Daoy (cell line): ENCODE measurements at regions not wholly inside any gene's neighbourhood (a gene's known extent, or its start where the extent isn't known, plus 50 kb on each side); places are given as distances from the start of the nearest gene placed in this dataset.

ENCODE experiments used
- DNase-seq: peaks from one replicate; pipeline ENCODE4 v3.0.0-alpha.2; 2015; ENCODE audit warnings: low read depth

DNA sequence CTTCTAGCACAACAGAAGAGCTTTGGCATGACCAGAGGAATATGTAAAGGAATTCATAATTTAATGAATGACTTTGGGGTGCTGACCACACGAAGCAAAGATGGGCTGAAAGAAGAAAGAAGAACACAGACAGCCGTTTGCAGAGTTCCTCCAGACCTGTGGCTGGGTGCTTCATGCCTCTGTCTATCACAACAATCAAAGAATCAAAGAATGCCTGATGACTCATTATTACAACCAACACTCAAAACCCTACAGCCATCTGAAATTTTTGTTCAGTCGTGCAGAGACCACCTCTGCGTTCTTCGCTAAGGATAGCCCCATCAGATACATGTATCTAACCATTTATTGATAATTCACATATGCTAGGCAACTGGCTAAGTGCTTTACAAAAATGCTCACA, 129.0 kb upstream of the PRICKLE2 start:
- peak; percentile 40 for DNase-seq

DNA sequence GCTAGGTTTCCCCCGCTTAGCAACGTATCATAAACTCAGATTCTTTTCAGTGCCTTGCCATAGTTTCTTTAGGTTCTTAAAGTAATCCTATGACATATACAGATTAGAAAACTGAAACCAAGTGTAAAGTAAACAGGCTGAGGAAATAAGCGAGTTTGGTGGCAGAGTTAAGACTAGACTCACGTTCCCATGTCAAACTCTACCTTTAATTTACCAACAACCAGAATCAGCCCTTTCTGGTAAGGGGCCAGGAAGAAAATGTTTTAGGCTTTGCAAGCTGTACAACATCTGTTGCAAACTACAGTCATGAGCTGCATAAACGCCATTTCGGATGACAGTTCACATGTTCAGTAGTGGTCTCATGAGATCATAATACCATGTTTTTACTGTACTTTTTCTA, 128.0 kb upstream of the PRICKLE2 start:
- no peak for DNase-seq

DNA sequence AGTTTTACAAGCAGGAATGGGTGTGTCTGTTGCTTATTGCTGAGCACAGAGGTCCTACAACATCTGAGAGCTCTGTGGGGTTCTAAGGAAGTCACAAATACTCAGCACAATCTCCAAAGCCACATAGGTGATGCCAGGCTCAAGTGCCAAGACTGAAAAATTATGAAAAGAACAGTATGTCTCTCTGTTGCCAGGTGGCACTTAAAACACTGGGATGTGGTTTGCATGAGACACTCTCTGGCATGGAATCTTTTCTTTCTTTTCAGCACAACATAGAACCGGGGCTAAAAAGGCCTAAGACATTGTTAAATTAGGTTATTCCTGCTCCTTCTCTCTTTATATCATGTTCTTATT, 127.3 kb upstream of the PRICKLE2 start:
- DNase-seq, result peak; percentile 27

DNA sequence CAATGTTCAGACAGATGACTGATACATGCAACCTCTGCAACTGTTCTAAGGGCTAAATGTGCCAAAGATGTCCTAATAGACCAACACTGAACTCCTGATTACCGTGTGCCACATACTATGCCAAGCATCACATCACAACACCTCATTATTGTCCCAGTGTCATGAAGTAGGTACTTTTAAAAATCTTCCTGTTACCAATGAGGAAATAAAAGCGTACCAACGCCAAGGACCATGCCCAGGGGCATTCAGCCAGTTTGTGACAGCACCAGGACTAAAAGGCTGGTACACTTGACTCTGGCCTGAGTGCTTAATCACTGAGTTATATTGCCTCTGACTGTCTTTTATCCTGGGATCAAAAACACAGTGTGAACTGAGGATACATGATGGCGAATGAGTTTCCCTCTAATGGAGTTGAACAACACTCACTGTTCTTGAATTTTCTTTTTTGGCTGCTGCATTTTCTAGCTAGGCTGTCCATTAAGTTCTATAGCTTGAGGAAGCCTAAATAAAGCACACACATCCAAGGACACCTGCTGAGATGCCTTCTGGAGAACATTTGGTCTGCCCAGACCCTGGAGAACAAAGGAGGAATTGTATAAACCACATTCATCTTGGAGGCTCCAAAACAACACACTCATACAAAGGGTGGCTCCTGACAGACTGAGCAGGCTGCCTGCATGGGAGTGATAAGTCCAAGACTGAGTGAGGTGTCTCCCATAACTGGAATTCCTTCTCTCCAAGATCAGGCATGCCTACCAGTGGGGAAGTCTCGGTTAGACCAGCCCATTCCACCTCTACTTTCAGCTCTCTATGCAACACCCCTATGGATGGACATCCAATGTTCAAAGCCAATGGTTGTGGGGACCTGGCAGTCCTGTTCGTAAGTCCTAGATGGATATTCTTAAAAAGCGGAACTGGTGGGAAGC, 126.7 kb upstream of the PRICKLE2 start:
- DNase-seq, result peak; percentile 64

DNA sequence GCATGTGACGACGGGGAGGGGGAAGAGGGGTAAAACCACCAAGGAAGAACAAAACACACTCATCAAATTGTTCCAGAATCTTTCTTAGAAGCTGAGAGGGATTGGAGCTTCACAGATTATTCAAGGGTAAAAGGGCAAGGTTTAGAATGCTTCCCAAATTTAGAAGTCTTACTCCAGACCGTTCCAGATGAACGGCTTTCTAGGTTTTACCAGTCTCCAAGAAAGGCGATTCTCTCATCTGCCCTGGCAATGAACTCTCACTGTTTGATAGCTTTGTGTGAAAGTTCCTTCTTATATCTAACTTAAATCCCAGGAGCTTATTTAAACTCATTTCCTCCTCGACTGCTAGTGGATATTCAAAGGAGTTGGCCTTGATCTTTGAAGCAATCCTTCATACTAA, 124.3 kb upstream of the PRICKLE2 start:
- no peak for DNase-seq

DNA sequence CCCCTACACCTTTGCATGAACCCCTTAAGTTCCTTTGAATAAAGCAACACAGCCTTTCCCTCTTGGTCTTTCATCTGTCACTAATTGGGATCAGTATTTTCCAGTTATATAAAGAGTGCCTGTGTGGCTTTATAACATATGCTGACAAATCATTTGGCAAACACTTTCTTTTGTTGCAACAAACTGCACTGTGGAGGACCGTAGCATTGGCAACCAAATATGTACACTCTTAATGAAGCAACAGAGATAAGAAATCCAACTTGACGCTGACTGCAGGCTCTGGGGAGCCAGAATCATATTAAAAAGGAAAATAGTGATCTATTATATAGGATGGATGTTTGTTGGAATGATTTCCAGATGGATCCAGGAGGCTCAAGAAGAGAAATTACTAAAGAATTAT, 120.1 kb upstream of the PRICKLE2 start:
- peak; percentile 41 for DNase-seq

DNA sequence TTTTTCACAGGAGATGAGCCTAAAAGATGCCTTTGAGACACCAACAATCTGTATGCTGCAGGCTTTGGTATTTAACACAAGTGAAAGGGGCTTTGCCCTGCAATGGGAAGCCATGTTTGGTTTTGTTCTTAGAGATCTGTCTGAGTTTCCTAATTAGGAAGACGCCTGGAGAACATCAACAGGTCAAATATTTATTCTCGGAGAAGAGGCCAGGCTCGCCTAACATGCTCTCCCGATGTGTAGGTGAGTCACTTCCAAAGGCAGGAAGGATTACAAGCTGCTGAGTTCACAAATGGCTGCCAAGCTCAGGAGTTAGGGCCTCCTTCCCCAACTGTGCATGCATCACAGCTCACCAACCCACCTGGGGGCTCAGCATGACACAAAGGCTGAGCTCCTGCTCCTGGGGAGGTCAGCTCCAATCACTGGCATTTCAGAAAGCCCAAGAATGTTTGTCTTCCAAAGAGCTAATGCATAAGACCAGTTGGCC, 119.5 kb upstream of the PRICKLE2 start:
- DNase-seq, result peak; percentile 80

DNA sequence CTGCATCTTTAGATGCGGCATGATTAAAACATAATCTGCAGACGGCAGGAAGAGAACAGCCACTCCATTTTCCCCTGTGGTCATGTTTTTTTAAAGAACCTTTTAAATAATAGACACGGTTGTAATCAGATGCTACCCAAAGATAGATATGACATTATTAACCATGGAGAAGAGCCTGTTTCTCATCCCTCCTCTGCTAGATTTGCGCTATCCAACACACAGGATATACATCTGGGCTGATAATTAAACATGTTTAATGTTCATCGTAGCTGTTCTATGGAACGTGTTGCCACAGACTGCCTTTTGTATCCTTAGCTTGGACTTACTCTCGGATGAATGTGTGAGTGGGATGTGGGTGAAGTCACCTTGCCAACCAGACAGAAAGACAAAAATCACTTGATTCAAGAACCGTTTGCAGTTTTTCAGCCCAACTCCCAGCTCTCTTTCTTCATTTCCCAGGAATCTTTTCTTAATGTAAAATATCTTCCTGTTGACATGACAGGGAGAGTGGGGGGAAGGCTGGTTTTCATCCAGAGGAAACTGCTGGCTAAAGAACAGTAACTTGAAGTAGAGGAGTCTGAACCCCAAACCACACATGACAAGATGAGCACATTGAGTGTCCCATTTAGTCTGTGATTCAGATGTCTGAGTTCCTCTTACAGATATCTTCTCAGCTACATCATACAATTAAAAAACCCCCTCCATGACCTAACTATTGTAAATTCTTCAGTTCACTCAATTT, 118.6 kb upstream of the PRICKLE2 start:
- peak; percentile 54 for DNase-seq

DNA sequence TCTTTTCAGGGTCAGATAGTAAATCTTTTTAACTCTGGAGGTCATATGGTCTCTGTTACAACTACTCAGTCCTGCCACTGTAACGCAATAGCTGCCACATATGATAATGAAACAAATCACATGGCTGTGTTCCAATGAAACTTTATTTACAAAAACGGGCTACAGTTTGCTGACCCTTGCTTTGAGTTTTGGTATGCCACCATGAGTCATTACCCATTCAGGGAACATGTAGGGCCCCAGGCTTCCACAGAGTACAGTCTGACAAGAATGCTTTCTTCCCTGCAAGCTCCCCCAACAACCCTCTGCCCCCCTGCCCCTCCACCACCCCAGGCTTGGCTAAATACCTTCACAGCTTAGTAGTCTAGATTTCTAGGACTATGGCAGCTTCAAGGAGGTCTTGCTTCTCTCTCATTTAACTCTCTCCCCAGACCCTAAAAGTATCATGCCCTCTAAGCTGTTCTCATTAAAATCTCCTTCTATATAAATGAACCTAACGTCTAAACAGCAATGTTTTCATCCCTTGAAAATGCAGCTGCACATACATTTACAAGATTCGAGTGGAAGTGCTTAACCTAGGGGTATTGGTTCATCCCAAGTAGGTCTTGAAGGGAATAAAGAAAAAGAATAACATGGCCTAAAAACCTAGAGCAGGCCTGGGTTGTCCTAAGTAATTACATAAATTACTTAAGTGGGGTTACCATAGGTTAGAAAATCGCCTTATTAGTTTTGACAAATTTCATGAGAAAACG, 117.8 kb upstream of the PRICKLE2 start:
- DNase-seq, result peak; percentile 77

DNA sequence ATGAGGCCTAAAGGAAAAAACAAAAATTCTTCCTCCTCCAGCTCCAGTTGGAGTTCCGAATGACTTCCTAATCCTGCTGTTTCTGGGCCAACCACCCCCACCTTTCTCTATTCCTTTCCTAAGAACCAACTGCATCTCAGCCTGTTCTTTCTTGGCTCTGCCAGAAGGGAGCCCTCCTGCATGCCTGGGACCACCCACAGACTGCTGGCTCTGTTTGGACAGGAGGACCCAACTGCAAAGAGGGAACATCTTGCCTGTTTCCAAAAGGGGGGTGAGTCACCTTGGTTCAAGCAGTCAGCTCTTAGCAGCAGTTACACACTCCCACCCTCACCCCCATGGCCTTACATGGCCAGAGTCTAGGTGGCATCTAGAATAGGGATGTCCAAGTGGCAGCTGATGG, 116.0 kb upstream of the PRICKLE2 start:
- DNase-seq, result peak; percentile 54

DNA sequence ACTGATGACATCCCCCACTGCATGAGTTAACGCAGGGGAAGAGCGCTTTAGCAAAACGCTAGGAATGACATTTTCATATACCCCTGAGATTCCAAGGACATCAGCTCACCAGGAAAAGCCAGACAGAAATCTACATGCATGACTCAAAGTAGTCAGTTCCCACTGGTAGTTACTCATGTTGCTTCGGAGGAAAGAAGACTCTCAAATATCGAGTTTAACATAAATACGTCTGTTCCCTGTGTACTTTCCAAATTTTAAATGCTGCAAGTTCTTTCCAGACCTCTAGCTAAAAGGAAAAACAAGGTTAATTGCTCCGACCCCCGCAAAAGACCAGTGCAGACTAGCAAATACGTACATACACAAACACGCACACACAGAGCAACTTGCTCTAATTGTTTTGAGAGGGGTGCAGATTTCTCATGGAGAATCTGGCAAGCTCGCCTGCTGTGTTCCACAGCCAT, 115.4 kb upstream of the PRICKLE2 start:
- peak; percentile 72 for DNase-seq

DNA sequence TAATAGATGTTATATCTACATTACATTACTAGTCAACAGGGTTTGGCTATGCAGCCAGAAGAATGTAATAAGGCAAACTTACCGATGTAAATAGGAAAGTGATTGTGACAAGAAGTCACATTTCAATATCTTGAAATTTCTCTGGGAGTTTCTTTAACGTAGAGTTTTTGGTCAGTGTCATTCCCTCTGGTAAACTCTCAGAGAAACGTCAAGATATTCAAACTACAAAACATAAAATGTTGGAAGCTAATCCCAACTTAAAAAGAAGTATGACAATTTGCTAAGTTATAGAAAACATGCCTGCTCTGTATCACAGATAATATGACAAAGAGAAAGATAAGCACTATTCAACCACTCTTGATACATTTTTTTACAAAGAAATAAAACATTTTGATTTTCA, 111.2 kb upstream of the PRICKLE2 start:
- DNase-seq, result no peak

DNA sequence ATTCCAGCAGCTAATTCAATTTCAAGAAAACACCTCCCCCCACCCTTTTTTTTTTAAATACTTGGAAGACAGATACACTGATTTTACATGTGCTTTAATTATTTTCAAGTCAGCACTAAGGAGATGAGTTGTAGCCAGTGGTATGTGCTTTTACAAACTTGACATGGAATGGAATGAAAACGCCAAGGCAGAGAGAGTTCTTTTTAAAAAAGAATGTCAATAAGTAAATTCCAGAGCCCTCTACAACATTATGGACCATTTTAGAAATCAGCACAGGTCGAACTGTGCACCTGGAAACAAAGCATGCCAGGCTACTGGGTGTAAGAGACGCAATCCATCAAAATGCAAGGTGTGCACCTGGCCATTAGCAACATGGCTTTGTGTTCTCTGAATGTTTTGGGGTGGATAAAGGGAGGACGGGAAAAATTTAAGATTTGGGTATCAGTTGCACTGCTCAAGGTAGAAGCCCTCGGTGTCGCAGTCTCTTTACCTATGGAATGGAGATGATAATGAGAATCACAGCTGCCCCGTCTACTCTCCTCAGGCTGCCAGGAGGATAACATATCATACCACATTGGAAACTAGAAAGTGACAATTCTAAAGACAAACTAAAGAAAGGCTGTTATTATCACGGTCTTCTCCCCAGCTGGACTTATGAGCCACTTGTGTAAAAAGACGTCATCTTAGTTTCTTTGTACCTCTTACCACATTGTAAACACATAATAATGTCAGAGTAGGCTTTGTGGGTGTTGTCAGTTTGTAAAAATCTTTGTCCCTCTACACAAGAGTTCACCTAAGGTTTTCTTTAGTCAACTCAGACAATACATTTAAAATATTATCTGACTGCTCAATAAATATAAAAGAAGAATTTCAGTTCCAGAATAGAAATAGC, 107.4 kb upstream of the PRICKLE2 start:
- no peak for DNase-seq

DNA sequence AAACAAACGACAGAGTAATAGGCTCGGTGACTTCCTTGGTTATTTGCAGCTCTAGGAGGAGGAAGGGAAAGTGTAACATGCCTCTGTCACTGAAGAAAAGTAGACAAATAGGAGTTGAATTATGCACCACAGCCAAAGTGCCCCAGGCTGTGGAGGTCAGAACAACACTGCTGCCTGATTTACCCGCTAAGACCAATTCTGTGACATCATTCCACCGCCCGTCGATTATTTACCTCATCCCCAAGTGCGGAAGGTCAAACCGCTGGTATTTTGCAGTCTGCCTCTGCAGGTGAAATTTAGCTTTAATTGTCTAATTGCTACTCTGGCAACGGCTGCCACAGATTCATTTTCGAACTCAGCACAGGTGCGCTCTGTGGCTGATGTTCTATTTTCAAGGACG, 106.3 kb upstream of the PRICKLE2 start:
- no peak for DNase-seq

DNA sequence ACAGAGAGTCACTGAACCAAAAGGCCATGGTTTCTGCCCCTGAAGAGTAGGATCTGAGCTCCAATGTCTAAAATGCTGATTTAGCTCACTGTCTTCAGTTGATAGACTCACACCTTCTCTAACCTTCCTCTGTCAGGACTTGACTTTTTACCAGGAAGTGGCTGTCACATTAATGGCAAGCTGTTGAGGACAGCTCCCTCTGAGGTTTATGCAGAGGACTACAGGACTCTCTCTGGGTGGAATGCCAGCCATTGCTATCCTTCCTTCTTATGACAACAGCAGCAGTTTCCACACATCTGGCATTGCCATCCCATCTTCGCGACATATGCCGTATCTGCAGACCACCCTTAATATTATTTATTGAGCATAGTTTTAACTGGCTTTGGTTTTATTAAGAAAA, 103.8 kb upstream of the PRICKLE2 start:
- no peak for DNase-seq

DNA sequence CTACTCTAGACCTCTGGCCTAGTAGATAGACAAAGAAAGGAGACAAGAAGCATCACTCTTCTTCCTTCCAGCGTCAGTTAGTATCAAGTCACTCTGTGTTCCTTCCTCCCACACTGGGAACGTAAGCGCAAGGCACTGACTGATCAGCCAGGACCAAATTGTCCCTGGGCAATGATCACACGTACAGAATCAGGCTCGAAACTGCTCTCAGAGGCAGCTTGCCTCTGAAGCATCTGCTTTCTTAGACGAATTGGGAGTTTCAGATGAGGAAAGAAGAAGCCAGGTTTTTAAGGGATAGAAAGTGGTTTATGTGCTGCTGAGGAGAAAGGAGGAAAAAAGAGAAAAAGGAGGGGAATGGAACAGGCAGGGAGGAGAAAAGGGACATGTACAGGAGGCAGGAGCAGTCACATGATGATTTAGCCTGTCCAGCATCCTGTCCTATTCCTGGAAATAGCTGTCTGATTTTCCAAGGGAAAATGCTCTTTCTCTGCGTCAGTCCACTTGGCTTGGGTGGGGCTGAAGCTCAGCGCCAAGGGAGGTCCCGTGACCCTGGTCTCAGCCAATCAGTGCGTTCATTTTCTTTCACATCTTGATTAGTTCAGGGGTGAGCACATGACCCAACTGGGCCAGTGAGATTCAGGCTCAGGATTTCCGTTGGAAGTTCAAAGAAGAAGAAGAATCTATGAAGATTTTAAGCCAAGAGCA, 102.0 kb upstream of the PRICKLE2 start:
- no peak for DNase-seq

DNA sequence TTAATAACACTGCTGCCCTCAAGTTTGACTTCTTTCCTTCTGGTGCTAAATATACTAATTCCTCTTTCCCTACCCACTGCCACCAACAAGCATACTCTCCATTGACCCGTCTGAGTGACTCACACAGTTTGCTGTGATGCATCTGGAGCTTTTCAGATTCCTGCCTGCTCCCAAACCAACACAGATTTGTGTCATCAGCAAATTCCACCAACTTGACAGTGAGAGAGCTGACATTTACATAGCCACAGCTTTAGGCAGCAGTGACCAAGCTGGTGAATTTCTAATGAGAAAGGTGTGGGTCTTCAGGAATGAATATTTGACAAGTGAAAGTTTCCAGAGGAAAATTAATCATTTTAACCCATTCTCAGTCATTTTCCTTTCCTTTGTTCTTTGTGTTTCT, 96.5 kb upstream of the PRICKLE2 start:
- DNase-seq, result peak; percentile 79

DNA sequence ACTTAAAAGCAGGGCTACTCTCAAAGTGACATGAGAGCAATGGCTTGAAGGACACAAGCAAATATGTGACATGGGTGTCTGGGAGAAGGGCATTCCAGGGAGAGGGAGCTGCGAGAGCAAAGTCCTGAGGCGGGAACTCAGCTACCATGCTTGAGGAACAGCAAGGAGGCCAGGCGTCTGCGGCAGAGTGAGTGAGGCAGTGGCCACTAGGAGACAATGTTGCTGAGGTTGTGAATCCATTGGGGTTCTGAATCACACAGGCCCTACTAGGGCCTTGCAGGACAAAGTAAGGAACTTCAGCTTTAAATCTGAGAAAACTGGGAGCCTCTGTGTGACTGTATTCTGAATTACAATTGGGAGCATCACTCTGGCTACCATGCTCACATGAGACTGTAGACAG, 94.1 kb upstream of the PRICKLE2 start:
- no peak for DNase-seq

DNA sequence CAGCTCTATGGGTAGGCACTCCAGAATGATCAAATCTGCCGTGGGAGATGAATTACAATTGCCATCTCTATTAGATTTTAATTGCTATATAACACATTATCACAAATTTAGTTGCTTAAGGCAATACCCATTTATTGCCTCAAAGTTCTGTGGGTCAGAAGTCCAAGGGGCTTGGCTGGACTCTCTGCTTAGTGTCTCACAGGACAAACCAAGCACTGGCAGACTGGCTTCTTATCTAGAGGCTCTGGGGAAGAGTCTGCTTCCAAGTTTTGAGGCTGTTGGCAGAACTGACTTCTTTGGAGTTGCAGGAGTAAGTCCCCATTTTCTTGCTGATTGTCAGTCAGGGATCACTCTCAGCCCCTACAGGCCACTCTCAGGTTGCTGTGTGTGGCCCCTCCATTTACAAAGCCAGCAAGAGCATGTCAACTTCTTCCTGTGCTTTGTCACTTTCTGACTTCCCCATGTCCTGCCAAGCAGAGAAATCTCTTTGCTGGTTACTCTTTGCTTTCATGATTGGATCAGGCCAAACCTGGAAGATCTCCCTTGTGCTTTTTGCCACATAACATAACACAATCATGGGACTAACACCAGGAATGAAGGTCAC, 93.5 kb upstream of the PRICKLE2 start:
- DNase-seq, result no peak

DNA sequence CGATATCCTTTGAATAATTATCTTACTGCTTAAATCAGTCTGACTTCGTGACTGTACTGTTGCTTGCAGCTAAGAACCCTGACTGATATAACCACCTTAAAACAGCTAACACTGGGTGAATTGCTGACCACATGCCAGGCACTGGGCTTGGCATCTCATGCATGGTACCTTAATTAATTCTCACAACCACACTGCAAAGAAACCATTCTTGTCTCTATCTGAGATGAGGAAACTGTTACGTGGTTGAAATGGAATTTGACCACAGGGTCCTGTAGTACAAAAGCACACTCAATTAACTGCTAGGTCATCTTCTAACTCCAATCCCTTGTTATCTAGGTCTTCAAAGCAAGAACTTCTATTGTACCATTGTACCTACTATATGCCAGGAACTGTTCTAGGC, 92.7 kb upstream of the PRICKLE2 start:
- DNase-seq, result peak; percentile 70
